RWPE2 (cell line): ENCODE measurements at regions not wholly inside any gene's neighbourhood (a gene's known extent, or its start where the extent isn't known, plus 50 kb on each side); places are given as distances from the start of the nearest gene placed in this dataset.
"Not testable (repeated sequence)": the region's sequence is repeated elsewhere in the genome, so short reads cannot be mapped to it uniquely, and the experiment has no call there.

Experiments
- ATAC-seq: fragments of 200-7000 bp; cut with Tn5 transposase; 3 replicates; pipeline ENCODE4 v1.9.1; 2021; ENCODE audit warnings: low read depth
- DNase-seq: peaks from one replicate; pipeline ENCODE4 v3.0.0-alpha.2; 2020; ENCODE audit warnings: low spot score
- H3K27ac ChIP-seq: fragments of 450-650 bp; 2 replicates; pipeline ENCODE4 v1.5.1; 2017; ENCODE audit warnings: mild to moderate bottlenecking; ENCODE audit not compliant: poor library complexity, severe bottlenecking
- H3K27me3 ChIP-seq: fragments of 250-450 bp; sonication (Bioruptor Pico); 2 replicates; pipeline ENCODE4 v1.5.1; 2021; ENCODE audit warnings: mild to moderate bottlenecking, moderate library complexity; ENCODE audit not compliant: insufficient read depth, poor library complexity, severe bottlenecking
- H3K36me3 ChIP-seq: fragments of 250-450 bp; sonication (Bioruptor Pico); 2 replicates; pipeline ENCODE4 v1.5.1; 2020; ENCODE audit warnings: low read depth, mild to moderate bottlenecking, moderate library complexity
- H3K4me1 ChIP-seq: fragments of 250-450 bp; sonication (Bioruptor Pico); 2 replicates; pipeline ENCODE4 v1.5.1; 2021; ENCODE audit warnings: mild to moderate bottlenecking, moderate library complexity; ENCODE audit not compliant: insufficient read depth, poor library complexity, severe bottlenecking
- H3K4me3 ChIP-seq: fragments of 250-450 bp; sonication (Bioruptor Pico); 2 replicates; pipeline ENCODE4 v1.5.1; 2021; ENCODE audit warnings: mild to moderate bottlenecking, moderate library complexity; ENCODE audit not compliant: severe bottlenecking
- H3K9me3 ChIP-seq: fragments of 250-450 bp; sonication (Bioruptor Pico); 2 replicates; pipeline ENCODE4 v1.5.1; 2021; ENCODE audit warnings: mild to moderate bottlenecking, moderate library complexity; ENCODE audit not compliant: severe bottlenecking
- TF ChIP-seq, protein P1 (sequence below): fragments of 450-650 bp; IDR thresholded peaks from one replicate; pipeline ENCODE4 v1.5.1; 2017; ENCODE audit warnings: mild to moderate bottlenecking, moderate library complexity; ENCODE audit not compliant: poor library complexity, severe bottlenecking

GRCh38 chr7:155391414-155391813 is 66.5 kb upstream of the EN2 start:
- no peak overlapping the region for H3K27ac ChIP-seq
- TF ChIP-seq, protein P1, sequence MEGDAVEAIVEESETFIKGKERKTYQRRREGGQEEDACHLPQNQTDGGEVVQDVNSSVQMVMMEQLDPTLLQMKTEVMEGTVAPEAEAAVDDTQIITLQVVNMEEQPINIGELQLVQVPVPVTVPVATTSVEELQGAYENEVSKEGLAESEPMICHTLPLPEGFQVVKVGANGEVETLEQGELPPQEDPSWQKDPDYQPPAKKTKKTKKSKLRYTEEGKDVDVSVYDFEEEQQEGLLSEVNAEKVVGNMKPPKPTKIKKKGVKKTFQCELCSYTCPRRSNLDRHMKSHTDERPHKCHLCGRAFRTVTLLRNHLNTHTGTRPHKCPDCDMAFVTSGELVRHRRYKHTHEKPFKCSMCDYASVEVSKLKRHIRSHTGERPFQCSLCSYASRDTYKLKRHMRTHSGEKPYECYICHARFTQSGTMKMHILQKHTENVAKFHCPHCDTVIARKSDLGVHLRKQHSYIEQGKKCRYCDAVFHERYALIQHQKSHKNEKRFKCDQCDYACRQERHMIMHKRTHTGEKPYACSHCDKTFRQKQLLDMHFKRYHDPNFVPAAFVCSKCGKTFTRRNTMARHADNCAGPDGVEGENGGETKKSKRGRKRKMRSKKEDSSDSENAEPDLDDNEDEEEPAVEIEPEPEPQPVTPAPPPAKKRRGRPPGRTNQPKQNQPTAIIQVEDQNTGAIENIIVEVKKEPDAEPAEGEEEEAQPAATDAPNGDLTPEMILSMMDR = no peak
- H3K9me3 ChIP-seq = no peaks in the 10 kb centered on the region
- DNase-seq (no peak), ATAC-seq (no peak)
- no peaks in the 10 kb centered on the region for H3K4me1 ChIP-seq
- no peak overlapping the region for H3K4me3 ChIP-seq
- H3K36me3 ChIP-seq = no peaks in the 10 kb centered on the region
- peaks cover 63% of the 10 kb centered on the region for H3K27me3 ChIP-seq

DNA sequence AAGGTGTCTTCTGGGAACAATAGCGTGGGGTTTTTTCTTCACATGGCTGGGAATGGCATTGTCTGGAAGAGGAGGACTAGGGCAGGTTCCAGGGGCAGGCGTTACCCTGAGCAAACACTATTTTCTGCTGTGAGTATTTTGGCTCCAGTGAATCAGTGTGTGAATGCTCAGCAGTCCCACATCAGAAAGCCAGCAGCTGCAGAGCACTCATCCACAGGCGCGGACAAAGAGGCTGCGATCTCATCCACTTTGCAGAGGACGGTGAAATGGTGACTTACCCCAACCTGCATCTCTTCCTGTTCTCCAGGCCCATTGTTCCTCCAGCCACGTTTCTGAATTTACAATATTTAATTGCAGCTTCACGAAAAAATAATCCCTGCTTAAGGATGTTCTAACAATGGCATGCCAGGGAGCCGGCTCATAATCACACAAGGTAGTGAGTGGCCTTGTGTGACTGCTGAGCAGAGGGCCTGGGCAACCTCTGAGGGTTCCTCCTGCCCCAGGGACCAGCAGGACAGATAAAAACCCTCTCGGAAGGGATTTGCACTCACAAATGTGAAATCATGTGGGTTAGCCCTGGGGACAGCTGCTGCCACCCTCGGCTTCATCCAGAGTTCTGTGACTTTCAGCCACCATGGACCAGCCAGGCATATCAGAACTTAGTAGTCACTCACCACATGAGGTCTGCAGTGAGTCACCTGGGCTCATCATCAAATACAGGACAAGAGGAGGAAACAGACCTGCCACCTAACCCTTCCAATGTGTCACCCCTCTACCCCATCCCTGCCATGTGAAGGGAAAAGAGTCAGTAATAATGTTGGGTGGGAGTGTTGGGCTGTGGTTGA is 65.0 kb upstream of the EN2 start:
- peaks cover 49% of the 10 kb centered on the region for H3K27me3 ChIP-seq

GRCh38 chr7:155394413-155394812 is 63.5 kb upstream of the EN2 start:
- no peak overlapping the region for H3K4me3 ChIP-seq
- no peaks in the 10 kb centered on the region for H3K4me1 ChIP-seq
- peaks cover 37% of the 10 kb centered on the region for H3K27me3 ChIP-seq
- no peaks in the 10 kb centered on the region for H3K9me3 ChIP-seq
- H3K36me3 ChIP-seq = no peaks in the 10 kb centered on the region
- DNase-seq (no peak), ATAC-seq (no peak)
- TF ChIP-seq, protein P1 = no peak
- H3K27ac ChIP-seq = no peak overlapping the region

More for the DNA sequence above, 65.0 kb upstream of the EN2 start:
- no peak overlapping the region for H3K4me3 ChIP-seq
- DNase-seq (no peak), ATAC-seq (peak; percentile 45; the same call in 1 of the 3 replicates)
- TF ChIP-seq, protein P1 = no peak
- no peaks in the 10 kb centered on the region for H3K36me3 ChIP-seq
- no peak overlapping the region for H3K27ac ChIP-seq
- no peaks in the 10 kb centered on the region for H3K4me1 ChIP-seq
- H3K9me3 ChIP-seq = no peaks in the 10 kb centered on the region

DNA sequence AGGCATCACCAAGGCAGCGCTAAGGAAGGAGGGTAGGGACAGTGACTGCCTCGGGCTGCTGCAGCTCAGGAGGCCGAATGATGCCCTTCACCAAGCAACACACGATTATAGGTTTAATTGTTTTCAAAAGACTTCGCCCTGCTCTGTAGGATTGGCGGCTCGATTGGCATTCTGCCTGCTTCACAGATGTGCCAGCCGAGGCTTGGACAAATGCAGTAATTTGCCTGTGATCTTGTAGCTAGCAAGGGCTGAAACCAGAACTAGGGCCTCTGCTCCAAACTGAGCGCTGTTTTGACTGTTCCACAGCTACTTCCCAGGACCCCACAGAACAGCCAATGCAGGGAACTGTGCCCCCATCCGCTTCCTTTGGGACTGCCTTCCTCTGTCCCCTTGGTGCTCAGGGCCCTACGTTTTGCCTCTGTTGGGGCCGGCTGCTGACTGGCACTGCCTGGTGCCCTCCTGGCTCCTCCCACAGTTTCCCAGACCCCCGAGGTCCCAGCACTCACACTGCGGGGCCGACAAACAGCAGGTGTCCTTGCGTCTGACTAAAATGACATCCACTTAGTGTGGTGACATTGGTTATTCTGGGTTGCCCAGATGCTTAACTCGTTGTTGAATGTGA is 62.6 kb upstream of the EN2 start:
- H3K27me3 ChIP-seq = peaks cover 28% of the 10 kb centered on the region
- no peak overlapping the region for H3K27ac ChIP-seq
- no peaks in the 10 kb centered on the region for H3K9me3 ChIP-seq
- no peak overlapping the region for H3K4me3 ChIP-seq
- no peaks in the 10 kb centered on the region for H3K36me3 ChIP-seq
- no peaks in the 10 kb centered on the region for H3K4me1 ChIP-seq
- ATAC-seq (no peak), DNase-seq (no peak)
- TF ChIP-seq, protein P1 = no peak

GRCh38 chr7:155396661-155397060 is 61.3 kb upstream of the EN2 start:
- Histone ChIP-seq H3K27ac (no peak overlapping the region), H3K4me1 (no peaks in the 10 kb centered on the region), H3K9me3 (no peaks in the 10 kb centered on the region), H3K4me3 (no peak overlapping the region), H3K36me3 (no peaks in the 10 kb centered on the region), H3K27me3 (peaks cover 31% of the 10 kb centered on the region)
- TF ChIP-seq, protein P1 = no peak
- DNase-seq (no peak), ATAC-seq (no peak)

- H3K4me3 ChIP-seq, DNase-seq, ATAC-seq, H3K4me1 ChIP-seq, H3K36me3 ChIP-seq, H3K27ac ChIP-seq, H3K9me3 ChIP-seq: not testable (repeated sequence)
- peaks cover 30% of the 10 kb centered on the region for H3K27me3 ChIP-seq
Observed at GRCh38 chr7:155397758-155398714, 59.9 kb upstream of the EN2 start.
